Trophoblast cell (in vitro differentiated cells and primary cell): ENCODE measurements at regions not wholly inside any gene's neighbourhood (a gene's known extent, or its start where the extent isn't known, plus 50 kb on each side); places are given as distances from the start of the nearest gene placed in this dataset.

Experiments
- DNase-seq, 2 donors: peaks; one replicate each; pipeline ENCODE4 v3.0.0-alpha.2; 2016
- H2AFZ ChIP-seq: 2 replicates; pipeline ENCODE4 v1.6.1; 2013; ENCODE audit warnings: low read length, moderate library complexity, mild to moderate bottlenecking; ENCODE audit not compliant: insufficient read depth, poor library complexity
- H2AK5ac ChIP-seq: 2 replicates; pipeline ENCODE4 v1.6.1; 2013; ENCODE audit warnings: mild to moderate bottlenecking, low read length
- H2BK120ac ChIP-seq: 2 replicates; pipeline ENCODE4 v1.6.1; 2013; ENCODE audit warnings: low read length, mild to moderate bottlenecking, moderate library complexity; ENCODE audit not compliant: insufficient read depth, poor library complexity
- H2BK12ac ChIP-seq: 2 replicates; pipeline ENCODE4 v1.6.1; 2013; ENCODE audit warnings: mild to moderate bottlenecking, low read length, moderate library complexity
- H2BK5ac ChIP-seq: 2 replicates; pipeline ENCODE4 v1.6.1; 2013; ENCODE audit warnings: low read length, low read depth, moderate library complexity, mild to moderate bottlenecking; ENCODE audit not compliant: poor library complexity
- H3K14ac ChIP-seq: 2 replicates; pipeline ENCODE4 v1.6.1; 2013; ENCODE audit warnings: mild to moderate bottlenecking, low read length
- H3K18ac ChIP-seq: 2 replicates; pipeline ENCODE4 v1.6.1; 2013; ENCODE audit warnings: mild to moderate bottlenecking, low read length
- H3K23ac ChIP-seq: 2 replicates; pipeline ENCODE4 v1.6.1; 2013; ENCODE audit warnings: low read length
- H3K27ac ChIP-seq: 2 replicates; pipeline ENCODE4 v1.5.1; 2013; ENCODE audit warnings: low read depth, mild to moderate bottlenecking, inconsistent platforms, low read length, moderate library complexity
- H3K27me3 ChIP-seq: 2 replicates; pipeline ENCODE4 v1.6.1; 2013; ENCODE audit warnings: inconsistent platforms, mild to moderate bottlenecking, low read length, moderate library complexity; ENCODE audit not compliant: insufficient read depth
- H3K36me3 ChIP-seq, 2 experiments: 1 replicate in 1 of 2; 2 replicates in 1 of 2; pipeline ENCODE4 v1.6.1; 2013; ENCODE audit warnings: low read length in 2 of 2, mild to moderate bottlenecking in 2 of 2, moderate library complexity in 1 of 2; ENCODE audit not compliant: insufficient read depth in 2 of 2, control insufficient read depth in 1 of 2
- H3K4ac ChIP-seq: 2 replicates; pipeline ENCODE4 v1.6.1; 2013; ENCODE audit warnings: low read depth, mild to moderate bottlenecking, low read length, moderate library complexity
- H3K4me1 ChIP-seq, 2 experiments: 1 replicate in 1 of 2; 2 replicates in 1 of 2; pipeline ENCODE4 v1.6.1; 2013; ENCODE audit warnings: low read length in 2 of 2, mild to moderate bottlenecking in 2 of 2, moderate library complexity in 1 of 2; ENCODE audit not compliant: insufficient read depth in 2 of 2, control insufficient read depth in 1 of 2
- H3K4me2 ChIP-seq: 2 replicates; pipeline ENCODE4 v1.6.1; 2013; ENCODE audit warnings: inconsistent platforms, mild to moderate bottlenecking, low read length, moderate library complexity
- H3K4me3 ChIP-seq: 2 replicates; pipeline ENCODE4 v1.5.1; 2013; ENCODE audit warnings: mild to moderate bottlenecking, low read depth, low read length, inconsistent platforms
- H3K79me1 ChIP-seq: one replicate; pipeline ENCODE4 v1.6.1; 2013; ENCODE audit warnings: low read length
- H3K79me2 ChIP-seq: 2 replicates; pipeline ENCODE4 v1.6.1; 2013; ENCODE audit warnings: low read length, mild to moderate bottlenecking; ENCODE audit not compliant: control insufficient read depth, insufficient read depth, poor library complexity
- H3K9ac ChIP-seq: 2 replicates; pipeline ENCODE4 v1.6.1; 2013; ENCODE audit warnings: mild to moderate bottlenecking, low read length
- H3K9me3 ChIP-seq: 2 replicates; pipeline ENCODE4 v1.6.1; 2013; ENCODE audit warnings: low read depth, mild to moderate bottlenecking, control low read depth, inconsistent platforms, low read length; ENCODE audit not compliant: insufficient read depth
- H4K12ac ChIP-seq: 2 replicates; pipeline ENCODE4 v1.6.1; 2013; ENCODE audit warnings: low read depth, mild to moderate bottlenecking, low read length, moderate library complexity
- H4K8ac ChIP-seq: 2 replicates; pipeline ENCODE4 v1.6.1; 2013; ENCODE audit warnings: low read depth, mild to moderate bottlenecking, low read length, moderate library complexity
- H4K91ac ChIP-seq: one replicate; pipeline ENCODE4 v1.6.1; 2013; ENCODE audit warnings: low read depth, mild to moderate bottlenecking, low read length, moderate library complexity
- WGBS: extraction: QIAGEN DNeasy Blood & Tissue Kit; methylation state at CpG from one replicate; pipeline ENCODE4 v1.1.7; 2013; ENCODE audit warnings: missing lambda C conversion rate; ENCODE audit not compliant: insufficient read length, insufficient coverage; ENCODE audit errors: extremely low coverage; 5-methylcytosine and 5-hydroxymethylcytosine counted together

- no peaks in the 10 kb centered on the region for H3K36me3 ChIP-seq
- WGBS, result no CpG with 5 or more reads among the region's 4 CpGs
- no peak overlapping the region for H2AFZ ChIP-seq
- DNase-seq, result no peak
- H3K9me3 ChIP-seq, result no peaks in the 10 kb centered on the region
- H3K4me3 ChIP-seq, result no peak overlapping the region
- no peak overlapping the region for H2BK12ac ChIP-seq
- no peak overlapping the region for H2BK5ac ChIP-seq
- H3K4me2 ChIP-seq, result no peak overlapping the region
- H4K12ac ChIP-seq, result no peak overlapping the region
- H2AK5ac ChIP-seq, result no peak overlapping the region
- H3K14ac ChIP-seq, result no peak overlapping the region
- H3K27ac ChIP-seq, result no peak overlapping the region
- no peak overlapping the region for H4K8ac ChIP-seq
- H2BK120ac ChIP-seq, result no peak overlapping the region
- no peaks in the 10 kb centered on the region for H3K79me2 ChIP-seq
- no peaks in the 10 kb centered on the region for H3K4me1 ChIP-seq
- H3K27me3 ChIP-seq, result no peaks in the 10 kb centered on the region
- H4K91ac ChIP-seq, result no peak overlapping the region
- H3K23ac ChIP-seq, result no peak overlapping the region
- H3K4ac ChIP-seq, result no peak overlapping the region
- no peaks in the 10 kb centered on the region for H3K79me1 ChIP-seq
- no peak overlapping the region for H3K18ac ChIP-seq
- H3K9ac ChIP-seq, result no peak overlapping the region
These were observed 489.7 kb downstream of the MIAT start for GRCh38 chr22:27146866-27147633.

DNA sequence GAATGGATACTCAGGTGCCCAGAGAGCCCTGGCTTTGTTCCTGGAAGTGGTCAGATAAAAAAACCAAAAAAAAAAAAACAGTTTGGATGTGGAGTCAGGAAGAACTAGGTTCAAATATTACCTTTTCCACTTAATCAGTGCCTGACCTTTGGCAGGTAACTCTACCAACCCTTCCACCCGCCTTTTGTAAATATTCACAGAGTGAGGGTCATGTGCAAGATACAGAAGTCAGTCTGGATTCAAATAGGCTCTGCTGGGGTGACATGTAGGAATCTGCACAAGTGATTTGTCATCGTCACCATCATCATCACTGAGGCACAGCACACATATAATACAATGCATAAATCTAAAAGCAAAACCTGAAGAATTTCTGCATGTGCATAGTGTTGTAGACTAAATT is 490.7 kb downstream of the MIAT start:
- H2AK5ac ChIP-seq, result no peak overlapping the region
- WGBS, result no CpG with 5 or more reads among the region's 2 CpGs

GRCh38 chr22:27148886-27149470 is 491.6 kb downstream of the MIAT start:
- Histone ChIP-seq H3K27ac (no peak overlapping the region), H3K4me2 (no peak overlapping the region), H3K9ac (no peak overlapping the region), H4K12ac (no peak overlapping the region), H2BK5ac (no peak overlapping the region), H3K79me1 (no peaks in the 10 kb centered on the region), H2AK5ac (no peak overlapping the region), H4K91ac (no peak overlapping the region), H3K14ac (no peak overlapping the region), H3K4ac (no peak overlapping the region), H3K9me3 (no peaks in the 10 kb centered on the region), H4K8ac (no peak overlapping the region), H3K18ac (no peak overlapping the region), H2AFZ (no peak overlapping the region), H2BK120ac (no peak overlapping the region), H3K4me3 (no peak overlapping the region), H2BK12ac (no peak overlapping the region), H3K36me3 (no peaks in the 10 kb centered on the region), H3K23ac (no peak overlapping the region), H3K4me1 (no peaks in the 10 kb centered on the region), H3K79me2 (no peaks in the 10 kb centered on the region), H3K27me3 (no peaks in the 10 kb centered on the region)
- no peak for DNase-seq
- WGBS, result no CpG with 5 or more reads among the region's 8 CpGs

More for the DNA sequence above, 490.7 kb downstream of the MIAT start:
- no peak overlapping the region for H2BK12ac ChIP-seq
- H3K27me3 ChIP-seq, result no peaks in the 10 kb centered on the region
- H2BK5ac ChIP-seq, result no peak overlapping the region
- no peaks in the 10 kb centered on the region for H3K79me1 ChIP-seq
- H3K36me3 ChIP-seq, result no peaks in the 10 kb centered on the region
- no peak overlapping the region for H2AFZ ChIP-seq
- no peak overlapping the region for H4K8ac ChIP-seq
- no peak overlapping the region for H3K14ac ChIP-seq
- H3K79me2 ChIP-seq, result no peaks in the 10 kb centered on the region
- no peak overlapping the region for H3K27ac ChIP-seq
- H2BK120ac ChIP-seq, result no peak overlapping the region
- DNase-seq, result no peak
- H3K4me1 ChIP-seq, result no peaks in the 10 kb centered on the region
- no peak overlapping the region for H3K9ac ChIP-seq
- H4K91ac ChIP-seq, result no peak overlapping the region
- H3K4me3 ChIP-seq, result no peak overlapping the region
- H4K12ac ChIP-seq, result no peak overlapping the region
- H3K9me3 ChIP-seq, result no peaks in the 10 kb centered on the region
- no peak overlapping the region for H3K18ac ChIP-seq
- no peak overlapping the region for H3K23ac ChIP-seq
- no peak overlapping the region for H3K4ac ChIP-seq
- no peak overlapping the region for H3K4me2 ChIP-seq

- Histone ChIP-seq H2BK120ac (no peak overlapping the region), H3K27ac (no peak overlapping the region), H2BK5ac (no peak overlapping the region), H2AK5ac (no peak overlapping the region), H2AFZ (no peak overlapping the region), H4K8ac (no peak overlapping the region), H3K79me1 (no peaks in the 10 kb centered on the region), H3K18ac (no peak overlapping the region), H3K4me3 (no peak overlapping the region), H4K12ac (no peak overlapping the region), H3K4me1 (no peaks in the 10 kb centered on the region), H4K91ac (no peak overlapping the region), H3K4me2 (no peak overlapping the region), H3K9me3 (no peaks in the 10 kb centered on the region), H2BK12ac (no peak overlapping the region), H3K23ac (no peak overlapping the region), H3K9ac (no peak overlapping the region), H3K27me3 (no peaks in the 10 kb centered on the region), H3K79me2 (no peaks in the 10 kb centered on the region), H3K36me3 (no peaks in the 10 kb centered on the region), H3K14ac (no peak overlapping the region), H3K4ac (no peak overlapping the region)
- DNase-seq, result no peak
- no CpG with 5 or more reads among the region's 12 CpGs for WGBS
These were observed 492.6 kb downstream of the MIAT start for GRCh38 chr22:27149921-27150543.
